Spleen (tissue), 11 donors: ENCODE measurements at regions not wholly inside any gene's neighbourhood (a gene's known extent, or its start where the extent isn't known, plus 50 kb on each side); places are given as distances from the start of the nearest gene placed in this dataset.

Source experiments
- DNase-seq: peaks from one replicate; pipeline ENCODE4 v3.0.0-alpha.2; 2020
- H3K27ac ChIP-seq, 8 donors: fragments of 200-600 bp; sonication (generic) in 7 of 8; 1 replicate in 4 of 8; 2 replicates in 4 of 8; pipeline versions ENCODE4 v1.5.0 to v1.8.0; 2016 to 2021; ENCODE audit warnings: inconsistent platforms in 4 of 8, mild to moderate bottlenecking in 4 of 8, moderate library complexity in 1 of 8
- H3K27me3 ChIP-seq, 7 donors: fragments of 200-600 bp; sonication (generic) in 6 of 7; replicated peaks in 1 of 7; 1 replicate in 4 of 7; 2 replicates in 3 of 7; pipeline versions ENCODE4 v1.5.0 to v1.8.0; 2016 to 2021; ENCODE audit warnings: inconsistent platforms in 3 of 7, mild to moderate bottlenecking in 1 of 7
- H3K36me3 ChIP-seq, 6 donors: fragments of 200-600 bp; sonication (generic) in 5 of 6; 1 replicate in 4 of 6; 2 replicates in 2 of 6; pipeline versions ENCODE4 v1.5.0 to v1.8.0; 2016 to 2021; ENCODE audit warnings: inconsistent platforms in 2 of 6
- H3K4me1 ChIP-seq, 6 donors: fragments of 200-600 bp; sonication (generic) in 5 of 6; 1 replicate in 3 of 6; 2 replicates in 3 of 6; pipeline versions ENCODE4 v1.5.0 to v1.8.0; 2016 to 2021; ENCODE audit warnings: inconsistent platforms in 3 of 6
- H3K4me3 ChIP-seq, 8 donors: fragments of 200-600 bp; sonication (generic) in 7 of 8; 1 replicate in 4 of 8; 2 replicates in 4 of 8; pipeline versions ENCODE4 v1.5.0 to v1.8.0; 2016 to 2021; ENCODE audit warnings: inconsistent platforms in 4 of 8, mild to moderate bottlenecking in 4 of 8, moderate library complexity in 2 of 8
- H3K9me3 ChIP-seq, 8 donors: fragments of 200-600 bp; sonication (generic) in 7 of 8; 1 replicate in 4 of 8; 2 replicates in 4 of 8; pipeline versions ENCODE4 v1.5.0 to v1.8.0; 2016 to 2021; ENCODE audit warnings: inconsistent platforms in 4 of 8
- POLR2A ChIP-seq, 3 donors: fragments of 450-650 bp; IDR thresholded peaks; one replicate each; pipeline ENCODE4 v1.5.1; 2017; ENCODE audit warnings: antibody characterized with exemption in 3 of 3, mild to moderate bottlenecking in 1 of 3
- POLR2AphosphoS5 ChIP-seq, 3 donors: sonication (generic); formaldehyde crosslinking; IDR thresholded peaks; one replicate each; pipeline ENCODE4 v1.5.1; 2017; ENCODE audit warnings: antibody characterized with exemption in 3 of 3
- WGBS, 5 donors: extraction: QIAGEN DNeasy Blood & Tissue Kit in 3 of 5; methylation state at CpG; one replicate each; pipeline versions ENCODE4 v1.1.5 to v1.1.7; 2013 to 2018; 5-methylcytosine and 5-hydroxymethylcytosine counted together
- intact Hi-C: fragments of 100-400 bp; cut with DNase I; formaldehyde crosslinking; loops from one replicate; pipeline ENCODE4 v1.15.0; 2023; ENCODE audit warnings: low total_unique reads
- TF ChIP-seq, protein P1 (sequence below), 11 experiments: fragments of 200-600 bp in 7 of 11; fragments of 450-650 bp in 4 of 11; sonication (generic) in 4 of 11; IDR thresholded peaks in 8 of 11; conservative IDR thresholded peaks in 3 of 11; 1 replicate in 7 of 11; 2 replicates in 4 of 11; pipeline versions ENCODE4 v1.4.0 to v1.8.0; 2016 to 2021; ENCODE audit warnings: antibody characterized with exemption in 11 of 11, inconsistent platforms in 4 of 11, mild to moderate bottlenecking in 1 of 11
- donor health status: healthy with polysubstance abuse.
- donor health status: DM: no; HTN: no; CAD: no; lungs with moderate emphysema.
- donor health status: DM: no; HTN: no; CAD: no.
- donor health status: Bipolar disorder and iron deficiency.
- donor health status: healthy.
- donor health status: DM: no; HTN: no; CAD: no.
- donor health status: DM: yes; HTN: yes; CAD: no.

GRCh38 chr5:2906302-2907090 lies 155.0 kb upstream of the IRX2 start:
- Histone ChIP-seq H3K4me1 (no peaks in the 10 kb centered on the region), H3K27ac (no peak overlapping the region), H3K27me3 (no peaks in the 10 kb centered on the region), H3K9me3 (peaks cover 0 to 26% (median 0%) of the 10 kb centered on the region in 8 donors), H3K4me3 (no peak overlapping the region), H3K36me3 (no peaks in the 10 kb centered on the region)
- intact Hi-C loops = no loop called here
- DNase-seq = peak; percentile 36
- TF ChIP-seq, protein P1, sequence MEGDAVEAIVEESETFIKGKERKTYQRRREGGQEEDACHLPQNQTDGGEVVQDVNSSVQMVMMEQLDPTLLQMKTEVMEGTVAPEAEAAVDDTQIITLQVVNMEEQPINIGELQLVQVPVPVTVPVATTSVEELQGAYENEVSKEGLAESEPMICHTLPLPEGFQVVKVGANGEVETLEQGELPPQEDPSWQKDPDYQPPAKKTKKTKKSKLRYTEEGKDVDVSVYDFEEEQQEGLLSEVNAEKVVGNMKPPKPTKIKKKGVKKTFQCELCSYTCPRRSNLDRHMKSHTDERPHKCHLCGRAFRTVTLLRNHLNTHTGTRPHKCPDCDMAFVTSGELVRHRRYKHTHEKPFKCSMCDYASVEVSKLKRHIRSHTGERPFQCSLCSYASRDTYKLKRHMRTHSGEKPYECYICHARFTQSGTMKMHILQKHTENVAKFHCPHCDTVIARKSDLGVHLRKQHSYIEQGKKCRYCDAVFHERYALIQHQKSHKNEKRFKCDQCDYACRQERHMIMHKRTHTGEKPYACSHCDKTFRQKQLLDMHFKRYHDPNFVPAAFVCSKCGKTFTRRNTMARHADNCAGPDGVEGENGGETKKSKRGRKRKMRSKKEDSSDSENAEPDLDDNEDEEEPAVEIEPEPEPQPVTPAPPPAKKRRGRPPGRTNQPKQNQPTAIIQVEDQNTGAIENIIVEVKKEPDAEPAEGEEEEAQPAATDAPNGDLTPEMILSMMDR (IDR thresholded peaks at IDR 0.05 in 8 of 11, conservative IDR thresholded peaks at IDR 0.05 in 3 of 11) = no peak
- TF ChIP-seq POLR2A (IDR thresholded peaks at IDR 0.05) (no peak), POLR2AphosphoS5 (IDR thresholded peaks at IDR 0.05) (no peak)
- WGBS, 5 donors = 80 to 84% (median 82%) methylated on average over 8 of the region's 8 CpGs

- H3K9me3 ChIP-seq = peaks cover 0 to 32% (median 0%) of the 10 kb centered on the region in 8 donors
- intact Hi-C loops = no loop called here
- DNase-seq = no peak
- no peaks in the 10 kb centered on the region for H3K4me1 ChIP-seq
- WGBS, 5 donors = 69 to 82% (median 71%) methylated on average over 9 of the region's 9 CpGs
- H3K36me3 ChIP-seq = no peaks in the 10 kb centered on the region
- H3K27me3 ChIP-seq = no peaks in the 10 kb centered on the region
- TF ChIP-seq, protein P1 (IDR thresholded peaks at IDR 0.05 in 8 of 11, conservative IDR thresholded peaks at IDR 0.05 in 3 of 11) = no peak
- TF ChIP-seq POLR2AphosphoS5 (IDR thresholded peaks at IDR 0.05) = no peak
- TF ChIP-seq POLR2A (IDR thresholded peaks at IDR 0.05) = no peak
- no peak overlapping the region for H3K4me3 ChIP-seq
- no peak overlapping the region for H3K27ac ChIP-seq
These were observed 154.3 kb upstream of the IRX2 start for GRCh38 chr5:2905741-2906140.

- intact Hi-C loops = no loop called here
- Histone ChIP-seq H3K27ac (no peak overlapping the region), H3K4me1 (no peaks in the 10 kb centered on the region), H3K36me3 (no peaks in the 10 kb centered on the region), H3K4me3 (no peak overlapping the region), H3K9me3 (peaks cover 0 to 37% (median 0%) of the 10 kb centered on the region in 8 donors), H3K27me3 (no peaks in the 10 kb centered on the region)
- WGBS, 5 donors = 78 to 89% (median 82%) methylated on average over 6 to 9 of the region's 9 CpGs
- DNase-seq = no peak
- TF ChIP-seq POLR2A (IDR thresholded peaks at IDR 0.05) (no peak), POLR2AphosphoS5 (IDR thresholded peaks at IDR 0.05) (no peak)
- TF ChIP-seq, protein P1 (IDR thresholded peaks at IDR 0.05 in 8 of 11, conservative IDR thresholded peaks at IDR 0.05 in 3 of 11) = no peak
These were observed 153.5 kb upstream of the IRX2 start for GRCh38 chr5:2904956-2905355.

- H3K4me1 ChIP-seq = no peaks in the 10 kb centered on the region
- intact Hi-C loops = no loop called here
- 77 to 84% (median 80%) methylated on average over 8 to 13 of the region's 13 CpGs for WGBS, 5 donors
- TF ChIP-seq POLR2AphosphoS5 (IDR thresholded peaks at IDR 0.05) = no peak
- TF ChIP-seq, protein P1 (IDR thresholded peaks at IDR 0.05 in 8 of 11, conservative IDR thresholded peaks at IDR 0.05 in 3 of 11) = no peak
- no peak for TF ChIP-seq POLR2A (IDR thresholded peaks at IDR 0.05)
- H3K4me3 ChIP-seq = no peak overlapping the region
- no peaks in the 10 kb centered on the region for H3K36me3 ChIP-seq
- no peak overlapping the region for H3K27ac ChIP-seq
- no peak for DNase-seq
- no peaks in the 10 kb centered on the region for H3K27me3 ChIP-seq
- H3K9me3 ChIP-seq = peaks cover 0 to 37% (median 0%) of the 10 kb centered on the region in 8 donors
These were observed 152.9 kb upstream of the IRX2 start for GRCh38 chr5:2904399-2904798.
